GM12878 (cell line): ENCODE measurements at regions not wholly inside any gene's neighbourhood (a gene's known extent, or its start where the extent isn't known, plus 50 kb on each side); places are given as distances from the start of the nearest gene placed in this dataset.

Experiments
- ATAC-seq: fragments of 200-7000 bp; cut with Tn5 transposase; 3 replicates; pipeline ENCODE4 v1.9.1; 2020; ENCODE audit warnings: mild to moderate bottlenecking, moderate library complexity
- BruUV-seq: library from RNA; stranded (reverse); fragments of 400-500 nt; replicated peaks from 2 replicates; lab custom pipeline; 2021; lab: Mats Ljungman, UMichigan
- CTCF ChIA-PET: fragments of 300-600 bp; sonication (Branson Sonifier 250); formaldehyde crosslinking; extraction: SDS; loops from one replicate; lab custom pipeline; 2021; ENCODE audit warnings: inconsistent platforms; lab: Yijun Ruan, JAX
- POLR2A ChIA-PET: fragments of 350-600 bp; formaldehyde crosslinking; extraction: SDS; loops from one replicate; lab custom pipeline; 2021; ENCODE audit warnings: inconsistent platforms; lab: Charles Lee
- RAD21 ChIA-PET: fragments of 300-600 bp; sonication (Branson Sonifier 250); formaldehyde crosslinking; loops from one replicate; lab custom pipeline; 2023; ENCODE audit warnings: antibody characterized with exemption; ENCODE audit not compliant: unreplicated experiment; lab: Charles Lee
- SMC1A ChIA-PET: fragments of 300-600 bp; sonication (Branson Sonifier 250); formaldehyde crosslinking; loops from one replicate; lab custom pipeline; 2023; ENCODE audit not compliant: unreplicated experiment, uncharacterized antibody; lab: Charles Lee
- DNase-seq: peaks from one replicate; pipeline ENCODE4 v3.0.0-alpha.2; 2011; ENCODE audit warnings: low read depth, low spot score
- FAIRE-seq: peaks from 3 replicates; lab custom pipeline; 2011; peaks lifted over from hg19 to GRCh38; lab: Jason Lieb, UNC
- H2AFZ ChIP-seq: 2 replicates; pipeline ENCODE4 v1.6.0; 2011; ENCODE audit warnings: low read depth, low read length, control low read depth; ENCODE audit not compliant: control insufficient read depth
- H3K27ac ChIP-seq: 2 replicates; pipeline ENCODE4 v1.5.1; 2011; ENCODE audit warnings: control low read depth; ENCODE audit not compliant: control insufficient read depth, insufficient read depth
- H3K27me3 ChIP-seq, 2 experiments: replicated peaks in 1 of 2; 2 replicates each; pipeline versions ENCODE4 v1.6.0 to v1.6.1; 2011; ENCODE audit warnings: low read length in 1 of 2; ENCODE audit not compliant: control insufficient read depth in 2 of 2, insufficient read depth in 2 of 2
- H3K36me3 ChIP-seq, 2 experiments: 2 replicates each; pipeline ENCODE4 v1.5.1; 2011; ENCODE audit warnings: low read length in 1 of 2; ENCODE audit not compliant: control insufficient read depth in 2 of 2, insufficient read depth in 2 of 2
- H3K4me1 ChIP-seq: 2 replicates; pipeline ENCODE4 v1.6.1; 2011; ENCODE audit warnings: mild to moderate bottlenecking, low read length, moderate library complexity, mixed read lengths; ENCODE audit not compliant: control insufficient read depth, insufficient read depth
- H3K4me2 ChIP-seq: 2 replicates; pipeline ENCODE4 v1.6.0; 2011; ENCODE audit warnings: control low read depth; ENCODE audit not compliant: control insufficient read depth, insufficient read depth
- H3K4me3 ChIP-seq: fragments of 200-600 bp; sonication (generic); 2 replicates; pipeline ENCODE4 v1.5.1; 2016
- H3K79me2 ChIP-seq: 2 replicates; pipeline ENCODE4 v1.6.0; 2011; ENCODE audit warnings: low read length; ENCODE audit not compliant: control insufficient read depth, insufficient read depth
- H3K9ac ChIP-seq: 2 replicates; pipeline ENCODE4 v1.8.0; 2011; ENCODE audit warnings: low read length, control low read depth, mixed read lengths; ENCODE audit not compliant: control insufficient read depth, insufficient read depth
- H3K9me3 ChIP-seq: replicated peaks from 3 replicates; pipeline ENCODE4 v1.5.1; 2011; ENCODE audit warnings: mild to moderate bottlenecking, low read length; ENCODE audit not compliant: control insufficient read depth, insufficient read depth
- H4K20me1 ChIP-seq: 2 replicates; pipeline ENCODE4 v1.6.0; 2011; ENCODE audit not compliant: control insufficient read depth, insufficient read depth
- NR2C2 ChIP-seq: IDR thresholded peaks from 2 replicates; pipeline ENCODE4 v1.6.1; 2011; ENCODE audit warnings: borderline replicate concordance, low read depth; ENCODE audit not compliant: control insufficient read depth, insufficient read length
- USF2 ChIP-seq: IDR thresholded peaks from 2 replicates; pipeline ENCODE4 v1.6.1; 2011; ENCODE audit warnings: low read depth, low read length, improper control_type of control experiment, borderline replicate concordance
- WGBS: methylation state at CpG from one replicate; pipeline ENCODE4 v1.1.6; 2016; ENCODE audit warnings: low lambda C conversion rate; ENCODE audit not compliant: insufficient replicate concordance, insufficient coverage; ENCODE audit errors: missing lambda C conversion rate; 5-methylcytosine and 5-hydroxymethylcytosine counted together
- in situ Hi-C: fragments of 300-500 bp; cut with MboI; formaldehyde crosslinking; loops from 9 replicates; pipeline ENCODE4 v1.14.3; 2018; ENCODE audit warnings: mixed read lengths
- intact Hi-C: fragments of 100-400 bp; cut with micrococcal nuclease; formaldehyde crosslinking; loops from one replicate; pipeline ENCODE4 v1.14.2; 2022; ENCODE audit not compliant: unreplicated experiment

- 17% methylated on average over 3 of the region's 3 CpGs for WGBS
- SMC1A ChIA-PET, result no interaction called here
- no peaks in the 10 kb centered on the region for H3K4me1 ChIP-seq
Measured at GRCh38 chr18:67133669-67134068, 382.9 kb downstream of the DSEL start.

GRCh38 chr18:67132919-67133318 is 383.6 kb downstream of the DSEL start:
- ChIA-PET SMC1A (no interaction called here), POLR2A (no interaction called here), RAD21 (no interaction called here), CTCF (no interaction called here)
- Histone ChIP-seq H3K4me1 (no peaks in the 10 kb centered on the region), H3K36me3 (no peaks in the 10 kb centered on the region), H3K9me3 (no peaks in the 10 kb centered on the region), H3K9ac (no peak overlapping the region), H3K4me3 (no peak overlapping the region), H4K20me1 (no peaks in the 10 kb centered on the region), H3K27me3 (no peaks in the 10 kb centered on the region), H3K27ac (no peak overlapping the region), H3K4me2 (no peak overlapping the region), H2AFZ (no peak overlapping the region), H3K79me2 (no peaks in the 10 kb centered on the region)
- WGBS, result 25% methylated on average over 2 of the region's 2 CpGs
- DNase-seq (no peak), FAIRE-seq (no peak), ATAC-seq (no peak)
- in situ Hi-C loops, result no loop called here
- TF ChIP-seq NR2C2, result no peak
- BruUV-seq, result no TSS peak
- intact Hi-C loops, result no loop called here

More at GRCh38 chr18:67133669-67134068, 382.9 kb downstream of the DSEL start:
- Histone ChIP-seq H3K9ac (no peak overlapping the region), H3K27me3 (no peaks in the 10 kb centered on the region), H2AFZ (no peak overlapping the region), H3K9me3 (no peaks in the 10 kb centered on the region), H3K4me3 (no peak overlapping the region), H3K4me2 (no peak overlapping the region), H3K79me2 (no peaks in the 10 kb centered on the region), H3K27ac (no peak overlapping the region), H4K20me1 (no peaks in the 10 kb centered on the region), H3K36me3 (no peaks in the 10 kb centered on the region)
- ChIA-PET POLR2A (no interaction called here), CTCF (no interaction called here), RAD21 (no interaction called here)
- TF ChIP-seq USF2, result no peak
- DNase-seq (no peak), FAIRE-seq (no peak), ATAC-seq (no peak)
- BruUV-seq, result no TSS peak
- intact Hi-C loops, result no loop called here
- in situ Hi-C loops, result no loop called here
